RWPE2 (cell line): ENCODE measurements at regions not wholly inside any gene's neighbourhood (a gene's known extent, or its start where the extent isn't known, plus 50 kb on each side); places are given as distances from the start of the nearest gene placed in this dataset.

Experiments
- ATAC-seq: fragments of 200-7000 bp; cut with Tn5 transposase; 3 replicates; pipeline ENCODE4 v1.9.1; 2021; ENCODE audit warnings: low read depth
- DNase-seq: peaks from one replicate; pipeline ENCODE4 v3.0.0-alpha.2; 2020; ENCODE audit warnings: low spot score
- H3K27ac ChIP-seq: fragments of 450-650 bp; 2 replicates; pipeline ENCODE4 v1.5.1; 2017; ENCODE audit warnings: mild to moderate bottlenecking; ENCODE audit not compliant: poor library complexity, severe bottlenecking
- H3K27me3 ChIP-seq: fragments of 250-450 bp; sonication (Bioruptor Pico); 2 replicates; pipeline ENCODE4 v1.5.1; 2021; ENCODE audit warnings: mild to moderate bottlenecking, moderate library complexity; ENCODE audit not compliant: insufficient read depth, poor library complexity, severe bottlenecking
- H3K36me3 ChIP-seq: fragments of 250-450 bp; sonication (Bioruptor Pico); 2 replicates; pipeline ENCODE4 v1.5.1; 2020; ENCODE audit warnings: low read depth, mild to moderate bottlenecking, moderate library complexity
- H3K4me1 ChIP-seq: fragments of 250-450 bp; sonication (Bioruptor Pico); 2 replicates; pipeline ENCODE4 v1.5.1; 2021; ENCODE audit warnings: mild to moderate bottlenecking, moderate library complexity; ENCODE audit not compliant: insufficient read depth, poor library complexity, severe bottlenecking
- H3K4me3 ChIP-seq: fragments of 250-450 bp; sonication (Bioruptor Pico); 2 replicates; pipeline ENCODE4 v1.5.1; 2021; ENCODE audit warnings: mild to moderate bottlenecking, moderate library complexity; ENCODE audit not compliant: severe bottlenecking
- H3K9me3 ChIP-seq: fragments of 250-450 bp; sonication (Bioruptor Pico); 2 replicates; pipeline ENCODE4 v1.5.1; 2021; ENCODE audit warnings: mild to moderate bottlenecking, moderate library complexity; ENCODE audit not compliant: severe bottlenecking
- TF ChIP-seq, protein P1 (sequence below): fragments of 450-650 bp; IDR thresholded peaks from one replicate; pipeline ENCODE4 v1.5.1; 2017; ENCODE audit warnings: mild to moderate bottlenecking, moderate library complexity; ENCODE audit not compliant: poor library complexity, severe bottlenecking

GRCh38 chr3:69435274-69436265 is 49.7 kb upstream of the FRMD4B start:
- H3K9me3 ChIP-seq = no peaks in the 10 kb centered on the region
- TF ChIP-seq, protein P1, sequence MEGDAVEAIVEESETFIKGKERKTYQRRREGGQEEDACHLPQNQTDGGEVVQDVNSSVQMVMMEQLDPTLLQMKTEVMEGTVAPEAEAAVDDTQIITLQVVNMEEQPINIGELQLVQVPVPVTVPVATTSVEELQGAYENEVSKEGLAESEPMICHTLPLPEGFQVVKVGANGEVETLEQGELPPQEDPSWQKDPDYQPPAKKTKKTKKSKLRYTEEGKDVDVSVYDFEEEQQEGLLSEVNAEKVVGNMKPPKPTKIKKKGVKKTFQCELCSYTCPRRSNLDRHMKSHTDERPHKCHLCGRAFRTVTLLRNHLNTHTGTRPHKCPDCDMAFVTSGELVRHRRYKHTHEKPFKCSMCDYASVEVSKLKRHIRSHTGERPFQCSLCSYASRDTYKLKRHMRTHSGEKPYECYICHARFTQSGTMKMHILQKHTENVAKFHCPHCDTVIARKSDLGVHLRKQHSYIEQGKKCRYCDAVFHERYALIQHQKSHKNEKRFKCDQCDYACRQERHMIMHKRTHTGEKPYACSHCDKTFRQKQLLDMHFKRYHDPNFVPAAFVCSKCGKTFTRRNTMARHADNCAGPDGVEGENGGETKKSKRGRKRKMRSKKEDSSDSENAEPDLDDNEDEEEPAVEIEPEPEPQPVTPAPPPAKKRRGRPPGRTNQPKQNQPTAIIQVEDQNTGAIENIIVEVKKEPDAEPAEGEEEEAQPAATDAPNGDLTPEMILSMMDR = no peak
- no peak for DNase-seq
- no peak for ATAC-seq
- H3K4me3 ChIP-seq = no peak overlapping the region
- H3K27me3 ChIP-seq = no peaks in the 10 kb centered on the region
- H3K36me3 ChIP-seq = peaks cover 17% of the 10 kb centered on the region
- H3K4me1 ChIP-seq = peaks cover 18% of the 10 kb centered on the region
- no peak overlapping the region for H3K27ac ChIP-seq
